ENCODE measurements at regions not wholly inside any gene's neighbourhood (a gene's known extent, or its start where the extent isn't known, plus 50 kb on each side); places are given as distances from the start of the nearest gene placed in this dataset.

DNA sequence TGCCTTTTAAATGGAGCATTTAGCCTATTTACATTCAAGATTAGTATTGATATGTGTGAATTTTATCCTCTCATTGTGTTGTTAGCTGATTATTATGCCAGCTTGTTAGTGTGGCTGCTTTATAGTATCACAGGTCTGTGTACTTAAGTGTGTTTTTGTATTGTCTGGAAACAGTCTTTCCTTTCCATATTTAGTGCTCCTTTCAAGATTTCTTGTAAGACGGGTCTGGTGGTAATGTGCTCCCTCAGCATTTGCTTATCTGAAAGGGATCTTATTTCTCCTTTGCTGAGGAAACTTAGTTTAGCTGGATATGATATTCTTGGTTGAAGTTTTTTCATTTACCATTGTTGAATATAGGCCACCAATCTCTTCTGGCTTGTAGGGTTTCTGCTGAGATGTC lies 549.0 kb downstream of the EPHA3 start:
- TF ChIP-seq ZC3H10 (CRISPR knock-in tag; IDR thresholded peaks at IDR 0.05) (no peak), TOX (CRISPR knock-in tag; IDR thresholded peaks at IDR 0.05; ENCODE audit: borderline replicate concordance) (no peak), GLIS3 (CRISPR knock-in tag; IDR thresholded peaks at IDR 0.05) (no peak), ARNTL (CRISPR knock-in tag; IDR thresholded peaks at IDR 0.05; ENCODE audit: borderline replicate concordance, low read depth) (no peak), BACH2 (CRISPR knock-in tag; IDR thresholded peaks at IDR 0.05; ENCODE audit: borderline replicate concordance) (no peak), CSDC2 (CRISPR knock-in tag; IDR thresholded peaks at IDR 0.05) (no peak), OSR1 (CRISPR knock-in tag; IDR thresholded peaks at IDR 0.05) (no peak), ZNF8 (CRISPR knock-in tag; IDR thresholded peaks at IDR 0.05) (no peak)
- TF ChIP-seq, protein P1, sequence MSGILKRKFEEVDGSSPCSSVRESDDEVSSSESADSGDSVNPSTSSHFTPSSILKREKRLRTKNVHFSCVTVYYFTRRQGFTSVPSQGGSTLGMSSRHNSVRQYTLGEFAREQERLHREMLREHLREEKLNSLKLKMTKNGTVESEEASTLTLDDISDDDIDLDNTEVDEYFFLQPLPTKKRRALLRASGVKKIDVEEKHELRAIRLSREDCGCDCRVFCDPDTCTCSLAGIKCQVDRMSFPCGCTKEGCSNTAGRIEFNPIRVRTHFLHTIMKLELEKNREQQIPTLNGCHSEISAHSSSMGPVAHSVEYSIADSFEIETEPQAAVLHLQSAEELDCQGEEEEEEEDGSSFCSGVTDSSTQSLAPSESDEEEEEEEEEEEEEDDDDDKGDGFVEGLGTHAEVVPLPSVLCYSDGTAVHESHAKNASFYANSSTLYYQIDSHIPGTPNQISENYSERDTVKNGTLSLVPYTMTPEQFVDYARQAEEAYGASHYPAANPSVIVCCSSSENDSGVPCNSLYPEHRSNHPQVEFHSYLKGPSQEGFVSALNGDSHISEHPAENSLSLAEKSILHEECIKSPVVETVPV (CRISPR knock-in tag; IDR thresholded peaks at IDR 0.05), result no peak
- TF ChIP-seq, protein P2, sequence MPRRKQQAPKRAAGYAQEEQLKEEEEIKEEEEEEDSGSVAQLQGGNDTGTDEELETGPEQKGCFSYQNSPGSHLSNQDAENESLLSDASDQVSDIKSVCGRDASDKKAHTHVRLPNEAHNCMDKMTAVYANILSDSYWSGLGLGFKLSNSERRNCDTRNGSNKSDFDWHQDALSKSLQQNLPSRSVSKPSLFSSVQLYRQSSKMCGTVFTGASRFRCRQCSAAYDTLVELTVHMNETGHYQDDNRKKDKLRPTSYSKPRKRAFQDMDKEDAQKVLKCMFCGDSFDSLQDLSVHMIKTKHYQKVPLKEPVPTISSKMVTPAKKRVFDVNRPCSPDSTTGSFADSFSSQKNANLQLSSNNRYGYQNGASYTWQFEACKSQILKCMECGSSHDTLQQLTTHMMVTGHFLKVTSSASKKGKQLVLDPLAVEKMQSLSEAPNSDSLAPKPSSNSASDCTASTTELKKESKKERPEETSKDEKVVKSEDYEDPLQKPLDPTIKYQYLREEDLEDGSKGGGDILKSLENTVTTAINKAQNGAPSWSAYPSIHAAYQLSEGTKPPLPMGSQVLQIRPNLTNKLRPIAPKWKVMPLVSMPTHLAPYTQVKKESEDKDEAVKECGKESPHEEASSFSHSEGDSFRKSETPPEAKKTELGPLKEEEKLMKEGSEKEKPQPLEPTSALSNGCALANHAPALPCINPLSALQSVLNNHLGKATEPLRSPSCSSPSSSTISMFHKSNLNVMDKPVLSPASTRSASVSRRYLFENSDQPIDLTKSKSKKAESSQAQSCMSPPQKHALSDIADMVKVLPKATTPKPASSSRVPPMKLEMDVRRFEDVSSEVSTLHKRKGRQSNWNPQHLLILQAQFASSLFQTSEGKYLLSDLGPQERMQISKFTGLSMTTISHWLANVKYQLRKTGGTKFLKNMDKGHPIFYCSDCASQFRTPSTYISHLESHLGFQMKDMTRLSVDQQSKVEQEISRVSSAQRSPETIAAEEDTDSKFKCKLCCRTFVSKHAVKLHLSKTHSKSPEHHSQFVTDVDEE (CRISPR knock-in tag; IDR thresholded peaks at IDR 0.05), result no peak
- TF ChIP-seq, protein P3, sequence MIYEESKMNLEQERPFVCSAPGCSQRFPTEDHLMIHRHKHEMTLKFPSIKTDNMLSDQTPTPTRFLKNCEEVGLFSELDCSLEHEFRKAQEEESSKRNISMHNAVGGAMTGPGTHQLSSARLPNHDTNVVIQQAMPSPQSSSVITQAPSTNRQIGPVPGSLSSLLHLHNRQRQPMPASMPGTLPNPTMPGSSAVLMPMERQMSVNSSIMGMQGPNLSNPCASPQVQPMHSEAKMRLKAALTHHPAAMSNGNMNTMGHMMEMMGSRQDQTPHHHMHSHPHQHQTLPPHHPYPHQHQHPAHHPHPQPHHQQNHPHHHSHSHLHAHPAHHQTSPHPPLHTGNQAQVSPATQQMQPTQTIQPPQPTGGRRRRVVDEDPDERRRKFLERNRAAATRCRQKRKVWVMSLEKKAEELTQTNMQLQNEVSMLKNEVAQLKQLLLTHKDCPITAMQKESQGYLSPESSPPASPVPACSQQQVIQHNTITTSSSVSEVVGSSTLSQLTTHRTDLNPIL (CRISPR knock-in tag; IDR thresholded peaks at IDR 0.05; ENCODE audit: low read depth), result no peak
- TF ChIP-seq, protein P4, sequence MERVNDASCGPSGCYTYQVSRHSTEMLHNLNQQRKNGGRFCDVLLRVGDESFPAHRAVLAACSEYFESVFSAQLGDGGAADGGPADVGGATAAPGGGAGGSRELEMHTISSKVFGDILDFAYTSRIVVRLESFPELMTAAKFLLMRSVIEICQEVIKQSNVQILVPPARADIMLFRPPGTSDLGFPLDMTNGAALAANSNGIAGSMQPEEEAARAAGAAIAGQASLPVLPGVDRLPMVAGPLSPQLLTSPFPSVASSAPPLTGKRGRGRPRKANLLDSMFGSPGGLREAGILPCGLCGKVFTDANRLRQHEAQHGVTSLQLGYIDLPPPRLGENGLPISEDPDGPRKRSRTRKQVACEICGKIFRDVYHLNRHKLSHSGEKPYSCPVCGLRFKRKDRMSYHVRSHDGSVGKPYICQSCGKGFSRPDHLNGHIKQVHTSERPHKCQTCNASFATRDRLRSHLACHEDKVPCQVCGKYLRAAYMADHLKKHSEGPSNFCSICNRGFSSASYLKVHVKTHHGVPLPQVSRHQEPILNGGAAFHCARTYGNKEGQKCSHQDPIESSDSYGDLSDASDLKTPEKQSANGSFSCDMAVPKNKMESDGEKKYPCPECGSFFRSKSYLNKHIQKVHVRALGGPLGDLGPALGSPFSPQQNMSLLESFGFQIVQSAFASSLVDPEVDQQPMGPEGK (CRISPR knock-in tag; IDR thresholded peaks at IDR 0.05; ENCODE audit: borderline replicate concordance), result no peak

All from SK-N-SH treated with all-trans-retinoic acid at 6 μM for 48 hours (cell line).